ENCODE measurements at regions not wholly inside any gene's neighbourhood (a gene's known extent, or its start where the extent isn't known, plus 50 kb on each side); places are given as distances from the start of the nearest gene placed in this dataset.

DNA sequence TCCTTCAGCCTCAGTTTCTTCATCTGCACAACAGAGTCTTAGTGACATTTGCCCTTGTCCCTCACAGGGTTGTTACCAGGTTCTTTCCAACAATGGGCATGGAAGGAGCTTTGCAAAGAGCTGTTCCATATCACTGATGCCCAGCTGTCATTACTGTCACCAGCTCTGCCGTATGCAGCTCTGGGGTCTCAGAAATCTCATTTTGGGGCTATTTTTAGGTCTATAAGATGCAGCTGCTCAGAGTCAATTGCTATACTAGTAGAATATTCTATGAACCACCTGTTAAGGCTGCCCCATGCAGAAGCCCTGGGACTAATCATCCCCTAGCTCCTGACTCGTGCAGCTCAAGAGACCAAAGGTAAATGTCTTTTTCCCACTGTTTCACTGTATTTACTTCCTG lies 105.1 kb upstream of the TNPO1 start:
- Histone ChIP-seq H3K14ac (replicated peaks; ENCODE audit: low read depth, low read length) (no peak overlapping the region), H3K56ac (ENCODE audit: extremely low read depth, insufficient read depth, low read length) (no peak overlapping the region), H2BK20ac (ENCODE audit: low read depth, low read length) (no peak overlapping the region), H2AFZ (replicated peaks; ENCODE audit: low read length, poor library complexity) (no peak overlapping the region), H2BK120ac (ENCODE audit: low read depth, low read length) (no peak overlapping the region), H2BK5ac (ENCODE audit: low read depth, low read length, poor library complexity, severe bottlenecking) (no peak overlapping the region), H4K8ac (ENCODE audit: low read depth in 2 of 2, low read length in 2 of 2) (no peak overlapping the region), H3K4me1 (ENCODE audit: control insufficient read depth, insufficient read depth, low read length) (no peaks in the 10 kb centered on the region), H3K9me3 (ENCODE audit: control insufficient read depth, insufficient read depth, low read length) (no peaks in the 10 kb centered on the region; the same call in 1 of the 2 replicates), H4K20me1 (ENCODE audit: insufficient read depth, low read length) (no peaks in the 10 kb centered on the region), H4K5ac (ENCODE audit: low read depth, low read length) (no peak overlapping the region), H4K91ac (ENCODE audit: insufficient read depth, low read depth, low read length) (no peak overlapping the region), H3K36me3 (ENCODE audit: control insufficient read depth, insufficient read depth, low read length) (no peaks in the 10 kb centered on the region), H3K27me3 (ENCODE audit: control insufficient read depth, insufficient read depth, low read length) (peaks cover 36% of the 10 kb centered on the region), H3K4ac (ENCODE audit: low read depth, low read length) (no peak overlapping the region), H2BK15ac (ENCODE audit: low read depth, low read length) (no peak overlapping the region), H3K27ac (ENCODE audit: insufficient read depth, low read length) (no peak overlapping the region), H3K4me3 (ENCODE audit: insufficient read depth, low read depth, low read length) (no peak overlapping the region), H3K23ac (ENCODE audit: low read depth, low read length) (no peak overlapping the region), H3K9me1 (ENCODE audit: insufficient read depth, low read length) (no peaks in the 10 kb centered on the region), H3K4me2 (ENCODE audit: low read depth, low read length) (no peak overlapping the region), H3K18ac (ENCODE audit: low read depth, low read length) (no peak overlapping the region), H3K79me1 (ENCODE audit: low read depth in 1 of 2, low read length in 2 of 2) (no peaks in the 10 kb centered on the region), H2AK9ac (replicated peaks; ENCODE audit: low read depth, low read length, poor library complexity) (no peak overlapping the region), H2AK5ac (ENCODE audit: low read depth, low read length) (no peak overlapping the region), H3K9ac (ENCODE audit: low read depth, low read length) (no peak overlapping the region)
- dilution Hi-C loops (cut with HindIII; ENCODE audit: low sequenced_read_pairs, unreplicated experiment) (no loop called here), in situ Hi-C loops (cut with MboI; ENCODE audit: low sequenced_read_pairs) (no loop called here), intact Hi-C loops (cut with micrococcal nuclease) (loop anchor here (5.0 kb wide), 1 partner anchor 36 kb away; no protein-coding TSS in a partner anchor)
- POLR2A ChIA-PET (ENCODE audit: unreplicated experiment) = no interaction called here
- ATAC-seq (ENCODE audit: low read depth) (no peak), DNase-seq (no peak)
- no TSS peak for BruUV-seq (replicated peaks)
- CTCF ChIA-PET = no interaction called here
- WGBS, 2 experiments (ENCODE audit: extremely low coverage in 2 of 2, insufficient read length in 1 of 2) = 60% methylated on average over 1 of the region's 2 CpGs; no CpG with 5 or more reads in 1 of the 2 experiments
- TF ChIP-seq POLR2A (IDR thresholded peaks at IDR 0.05; ENCODE audit: low read depth, low read length) = no peak
